Psoas muscle (tissue), 7 donors: ENCODE measurements at regions not wholly inside any gene's neighbourhood (a gene's known extent, or its start where the extent isn't known, plus 50 kb on each side); places are given as distances from the start of the nearest gene placed in this dataset.

ENCODE experiments used
- ATAC-seq, 4 donors: fragments of 200-7000 bp; cut with Tn5 transposase; one replicate each; pipeline ENCODE4 v1.9.1; 2020; ENCODE audit warnings: moderate library complexity in 3 of 4, mild to moderate bottlenecking in 2 of 4
- DNase-seq, 2 donors: peaks; one replicate each; pipeline ENCODE4 v3.0.0-alpha.2; 2020
- H3K27ac ChIP-seq: fragments of 200-600 bp; one replicate; pipeline ENCODE4 v1.8.0; 2022
- H3K27me3 ChIP-seq, 3 donors: fragments of 200-600 bp in 1 of 3; one replicate each; pipeline versions ENCODE4 v1.6.1 to v1.8.0; 2013 to 2022; ENCODE audit warnings: low read length in 2 of 3, mild to moderate bottlenecking in 2 of 3, moderate library complexity in 1 of 3; ENCODE audit not compliant: insufficient read depth in 3 of 3
- H3K36me3 ChIP-seq, 2 donors: fragments of 200-600 bp in 1 of 2; one replicate each; pipeline versions ENCODE4 v1.6.1 to v1.8.0; 2013 to 2022; ENCODE audit warnings: low read depth in 1 of 2, mild to moderate bottlenecking in 1 of 2, moderate library complexity in 1 of 2; ENCODE audit not compliant: insufficient read depth in 1 of 2
- H3K4me1 ChIP-seq: fragments of 200-600 bp; one replicate; pipeline ENCODE4 v1.8.0; 2022
- H3K4me3 ChIP-seq: fragments of 200-600 bp; one replicate; pipeline ENCODE4 v1.8.0; 2022; ENCODE audit warnings: mild to moderate bottlenecking
- H3K9me3 ChIP-seq: fragments of 200-600 bp; one replicate; pipeline ENCODE4 v1.8.0; 2022
- WGBS, 3 donors: extraction: QIAGEN DNeasy Blood & Tissue Kit; methylation state at CpG; one replicate each; pipeline versions ENCODE4 v1.1.6 to v1.1.7; 2013; 5-methylcytosine and 5-hydroxymethylcytosine counted together
- intact Hi-C, 2 donors: fragments of 100-400 bp; cut with DNase I; formaldehyde crosslinking; loops; one replicate each; pipeline versions ENCODE4 v1.11.0 to v1.14.2; 2022
- TF ChIP-seq, protein P1 (sequence below): fragments of 200-600 bp; IDR thresholded peaks from one replicate; pipeline ENCODE4 v1.8.0; 2022; ENCODE audit warnings: antibody characterized with exemption
- donor health status: healthy with polysubstance abuse.
- donor health status: DM: no; HTN: no; CAD: no; lungs with moderate emphysema.
- donor health status: Bipolar disorder and iron deficiency.
- donor health status: healthy.
- donor health status: DM: yes; HTN: yes; CAD: no.
- donor health status: DM: no; HTN: no; CAD: no.
- donor health status: DM: yes; HTN: yes; CAD: no.

DNA sequence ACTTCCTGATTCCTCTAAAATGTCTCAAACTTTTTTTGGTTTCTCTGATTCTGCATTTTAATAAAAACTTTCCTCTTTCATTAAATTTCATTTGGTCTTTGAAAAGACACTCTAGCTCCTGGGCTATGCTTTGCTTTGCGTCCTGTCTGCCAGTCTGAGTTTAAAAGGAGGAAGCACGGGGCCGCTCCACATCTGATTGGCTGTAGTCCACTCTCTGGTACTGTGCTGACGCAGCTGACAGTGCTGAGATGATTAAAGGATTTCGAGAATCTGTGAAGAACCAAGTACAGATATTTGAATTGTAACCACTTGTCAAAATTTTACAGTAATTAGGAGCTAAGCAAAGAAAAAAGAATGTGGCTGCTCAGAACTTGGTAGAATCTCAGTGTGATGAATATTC, 199.6 kb upstream of the HNMT start:
- H3K27me3 ChIP-seq, result no peaks in the 10 kb centered on the region
- intact Hi-C loops, result no loop called here
- ATAC-seq, result no peak
- H3K4me3 ChIP-seq, result no peak overlapping the region
- H3K27ac ChIP-seq, result no peak overlapping the region
- WGBS, 3 donors, result 42 to 57% (median 48%) methylated on average over 5 of the region's 5 CpGs
- no peaks in the 10 kb centered on the region for H3K4me1 ChIP-seq
- peaks cover 3% of the 10 kb centered on the region for H3K9me3 ChIP-seq
- H3K36me3 ChIP-seq, result no peaks in the 10 kb centered on the region
- DNase-seq, result no peak
- TF ChIP-seq, protein P1, sequence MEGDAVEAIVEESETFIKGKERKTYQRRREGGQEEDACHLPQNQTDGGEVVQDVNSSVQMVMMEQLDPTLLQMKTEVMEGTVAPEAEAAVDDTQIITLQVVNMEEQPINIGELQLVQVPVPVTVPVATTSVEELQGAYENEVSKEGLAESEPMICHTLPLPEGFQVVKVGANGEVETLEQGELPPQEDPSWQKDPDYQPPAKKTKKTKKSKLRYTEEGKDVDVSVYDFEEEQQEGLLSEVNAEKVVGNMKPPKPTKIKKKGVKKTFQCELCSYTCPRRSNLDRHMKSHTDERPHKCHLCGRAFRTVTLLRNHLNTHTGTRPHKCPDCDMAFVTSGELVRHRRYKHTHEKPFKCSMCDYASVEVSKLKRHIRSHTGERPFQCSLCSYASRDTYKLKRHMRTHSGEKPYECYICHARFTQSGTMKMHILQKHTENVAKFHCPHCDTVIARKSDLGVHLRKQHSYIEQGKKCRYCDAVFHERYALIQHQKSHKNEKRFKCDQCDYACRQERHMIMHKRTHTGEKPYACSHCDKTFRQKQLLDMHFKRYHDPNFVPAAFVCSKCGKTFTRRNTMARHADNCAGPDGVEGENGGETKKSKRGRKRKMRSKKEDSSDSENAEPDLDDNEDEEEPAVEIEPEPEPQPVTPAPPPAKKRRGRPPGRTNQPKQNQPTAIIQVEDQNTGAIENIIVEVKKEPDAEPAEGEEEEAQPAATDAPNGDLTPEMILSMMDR, result no peak

DNA sequence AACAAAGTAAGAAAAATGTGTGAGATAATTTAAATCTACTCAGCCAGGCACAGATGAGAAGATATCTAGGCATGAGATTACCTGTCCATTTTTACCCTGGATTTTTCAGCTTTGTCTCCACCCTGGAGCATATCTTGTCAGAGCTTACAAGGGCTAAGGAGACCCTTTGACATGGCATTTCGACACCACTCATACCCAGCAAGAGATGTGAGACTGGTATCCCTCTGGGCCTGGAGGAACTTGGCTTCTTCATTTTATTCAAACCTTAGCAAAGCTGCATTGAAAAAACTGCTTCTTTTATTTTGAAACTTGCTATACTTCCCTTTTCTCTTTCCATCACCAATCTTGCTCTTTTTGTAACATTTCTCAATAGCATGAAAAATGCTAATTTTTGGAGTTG, 194.9 kb upstream of the HNMT start:
- no peak for ATAC-seq
- TF ChIP-seq, protein P1, result no peak
- Histone ChIP-seq H3K4me3 (no peak overlapping the region), H3K27ac (no peak overlapping the region), H3K4me1 (no peaks in the 10 kb centered on the region), H3K36me3 (no peaks in the 10 kb centered on the region), H3K9me3 (peaks cover 3% of the 10 kb centered on the region), H3K27me3 (no peaks in the 10 kb centered on the region)
- intact Hi-C loops, result no loop called here
- WGBS, 3 donors, result 28 to 62% (median 40%) methylated on average over 1 of the region's 1 CpG
- DNase-seq, result no peak

DNA sequence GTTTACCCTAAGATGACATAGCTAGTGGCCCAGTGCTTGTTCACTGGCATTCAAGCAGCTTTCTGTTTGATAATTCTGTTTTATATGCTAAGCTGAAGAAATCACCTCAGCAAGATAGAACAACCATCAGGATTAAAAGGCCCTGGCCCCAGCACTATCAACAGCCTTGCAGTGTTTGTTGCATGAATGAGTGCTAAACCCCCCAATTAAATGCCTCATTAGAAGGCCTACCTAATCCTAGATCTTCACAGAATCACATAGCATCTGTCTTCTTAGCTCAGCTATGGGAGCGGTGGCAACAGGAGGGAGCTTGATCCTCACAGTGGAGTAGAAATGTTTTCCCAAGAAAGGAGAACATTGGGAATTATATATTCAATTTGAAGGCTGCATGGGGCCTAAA, 194.1 kb upstream of the HNMT start:
- no peak for ATAC-seq
- intact Hi-C loops, result no loop called here
- Histone ChIP-seq H3K27ac (no peak overlapping the region), H3K27me3 (no peaks in the 10 kb centered on the region), H3K4me1 (no peaks in the 10 kb centered on the region), H3K4me3 (no peak overlapping the region), H3K36me3 (no peaks in the 10 kb centered on the region), H3K9me3 (peaks cover 3% of the 10 kb centered on the region)
- DNase-seq, result no peak
- TF ChIP-seq, protein P1, result no peak
- WGBS, 3 donors, result 89 to 96% (median 92%) methylated on average over 1 of the region's 1 CpG

DNA sequence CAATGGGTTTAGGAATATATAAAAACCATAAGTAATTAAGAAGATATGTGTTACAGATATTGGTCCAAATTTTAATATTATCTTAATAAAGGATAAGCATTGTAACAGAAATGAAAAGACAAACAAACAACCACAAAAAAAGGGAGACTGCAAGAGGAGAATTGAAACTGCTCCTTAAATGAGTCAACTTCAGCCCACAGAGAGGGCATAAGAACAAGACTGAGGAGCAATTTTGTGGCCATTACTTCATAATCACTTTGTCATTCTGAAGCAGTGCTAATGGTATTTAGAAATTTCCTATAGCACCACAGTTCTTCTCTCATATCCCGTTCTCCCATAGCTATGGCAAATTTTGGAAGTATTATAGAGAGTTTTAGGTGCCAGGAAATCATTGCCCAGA, 193.2 kb upstream of the HNMT start:
- Histone ChIP-seq H3K36me3 (no peaks in the 10 kb centered on the region), H3K4me3 (no peak overlapping the region), H3K9me3 (peaks cover 3% of the 10 kb centered on the region), H3K4me1 (no peaks in the 10 kb centered on the region), H3K27me3 (no peaks in the 10 kb centered on the region), H3K27ac (no peak overlapping the region)
- DNase-seq, result no peak
- TF ChIP-seq, protein P1, result no peak
- 65 to 74% (median 67%) methylated on average over 1 of the region's 1 CpG for WGBS, 3 donors
- intact Hi-C loops, result no loop called here
- ATAC-seq, result no peak

DNA sequence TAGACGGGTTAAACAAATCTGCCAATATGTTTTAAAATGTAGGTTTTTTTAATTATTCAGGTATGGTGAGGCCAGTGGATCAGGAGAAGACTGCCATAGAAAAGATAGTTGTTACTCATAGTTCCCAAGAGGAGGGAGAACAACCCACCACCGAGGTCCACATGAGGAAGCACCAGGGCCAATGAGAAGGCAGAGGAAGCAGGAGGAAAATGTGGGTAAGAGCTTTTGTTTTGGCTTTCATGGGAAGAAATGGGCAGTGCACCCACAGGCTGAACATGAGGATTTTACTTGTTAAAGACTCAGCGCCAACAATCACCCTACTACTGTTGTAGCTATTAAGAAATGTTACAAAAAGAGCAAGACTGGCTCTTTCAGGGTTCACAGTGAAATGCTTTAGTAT, 191.8 kb upstream of the HNMT start:
- ATAC-seq, result no peak
- no peak for DNase-seq
- H3K4me1 ChIP-seq, result no peaks in the 10 kb centered on the region
- WGBS, 3 donors, result 77 to 88% (median 78%) methylated on average over 3 of the region's 3 CpGs
- intact Hi-C loops, result no loop called here
- H3K27ac ChIP-seq, result no peak overlapping the region
- no peaks in the 10 kb centered on the region for H3K36me3 ChIP-seq
- peaks cover 3% of the 10 kb centered on the region for H3K9me3 ChIP-seq
- H3K27me3 ChIP-seq, result no peaks in the 10 kb centered on the region
- TF ChIP-seq, protein P1, result no peak
- no peak overlapping the region for H3K4me3 ChIP-seq
